ENCODE measurements at regions not wholly inside any gene's neighbourhood (a gene's known extent, or its start where the extent isn't known, plus 50 kb on each side); places are given as distances from the start of the nearest gene placed in this dataset.
"Not testable (repeated sequence)": the region's sequence is repeated elsewhere in the genome, so short reads cannot be mapped to it uniquely, and the experiment has no call there.

- no peak overlapping the region for H3K27ac ChIP-seq (ENCODE audit: low read depth, low read length)
- no peaks in the 10 kb centered on the region for H3K4me1 ChIP-seq (ENCODE audit: control insufficient read depth, insufficient read depth, low read length, unreplicated experiment)
- no peaks in the 10 kb centered on the region for H3K36me3 ChIP-seq (ENCODE audit: insufficient read depth, low read length)
- no peaks in the 10 kb centered on the region for H3K27me3 ChIP-seq (ENCODE audit: insufficient read depth, low read length)
- H3K4me3 ChIP-seq (ENCODE audit: low read depth, low read length) = no peak overlapping the region
- no peaks in the 10 kb centered on the region for H3K79me2 ChIP-seq (ENCODE audit: control insufficient read depth, insufficient read depth, low read length, unreplicated experiment)
- H2AFZ ChIP-seq (ENCODE audit: low read length, unreplicated experiment) = no peak overlapping the region
These were observed 132.9 kb upstream of the LRIG1 start for GRCh38 chr3:66633402-66634381.

- H3K27me3 ChIP-seq (ENCODE audit: insufficient read depth, low read length) = no peaks in the 10 kb centered on the region
- H3K27ac ChIP-seq (ENCODE audit: low read depth, low read length) = no peak overlapping the region
- no peaks in the 10 kb centered on the region for H3K4me1 ChIP-seq (ENCODE audit: control insufficient read depth, insufficient read depth, low read length, unreplicated experiment)
- H2AFZ ChIP-seq (ENCODE audit: low read length, unreplicated experiment) = no peak overlapping the region
- H3K36me3 ChIP-seq (ENCODE audit: insufficient read depth, low read length) = no peaks in the 10 kb centered on the region
- no peaks in the 10 kb centered on the region for H3K79me2 ChIP-seq (ENCODE audit: control insufficient read depth, insufficient read depth, low read length, unreplicated experiment)
- H3K4me3 ChIP-seq (ENCODE audit: low read depth, low read length) = no peak overlapping the region
These were observed 137.9 kb upstream of the LRIG1 start for GRCh38 chr3:66638717-66639116.

- H2AFZ ChIP-seq (ENCODE audit: low read length, unreplicated experiment) = no peak overlapping the region
These were observed 139.1 kb upstream of the LRIG1 start for GRCh38 chr3:66639809-66640356.

GRCh38 chr3:66642019-66642418, 141.2 kb upstream of the LRIG1 start:
- Histone ChIP-seq H3K4me1 (ENCODE audit: control insufficient read depth, insufficient read depth, low read length, unreplicated experiment) (no peaks in the 10 kb centered on the region), H3K79me2 (ENCODE audit: control insufficient read depth, insufficient read depth, low read length, unreplicated experiment) (no peaks in the 10 kb centered on the region), H2AFZ (ENCODE audit: low read length, unreplicated experiment) (no peak overlapping the region), H3K36me3 (ENCODE audit: insufficient read depth, low read length) (no peaks in the 10 kb centered on the region; the same call in 1 of the 2 replicates), H3K27ac (ENCODE audit: low read depth, low read length) (no peak overlapping the region), H3K4me3 (ENCODE audit: low read depth, low read length) (no peak overlapping the region), H3K27me3 (ENCODE audit: insufficient read depth, low read length) (no peaks in the 10 kb centered on the region)

More at GRCh38 chr3:66639809-66640356, 139.1 kb upstream of the LRIG1 start:
- no peaks in the 10 kb centered on the region for H3K27me3 ChIP-seq (ENCODE audit: insufficient read depth, low read length)
- no peak overlapping the region for H3K4me3 ChIP-seq (ENCODE audit: low read depth, low read length)
- no peaks in the 10 kb centered on the region for H3K4me1 ChIP-seq (ENCODE audit: control insufficient read depth, insufficient read depth, low read length, unreplicated experiment)
- H3K36me3 ChIP-seq (ENCODE audit: insufficient read depth, low read length) = no peaks in the 10 kb centered on the region; the same call in 1 of the 2 replicates
- H3K79me2 ChIP-seq (ENCODE audit: control insufficient read depth, insufficient read depth, low read length, unreplicated experiment) = no peaks in the 10 kb centered on the region
- no peak overlapping the region for H3K27ac ChIP-seq (ENCODE audit: low read depth, low read length)

GRCh38 chr3:66642484-66642883, 141.7 kb upstream of the LRIG1 start:
- no peak overlapping the region for H3K4me3 ChIP-seq (ENCODE audit: low read depth, low read length)
- H3K36me3 ChIP-seq (ENCODE audit: insufficient read depth, low read length) = no peaks in the 10 kb centered on the region; the same call in 1 of the 2 replicates
- no peaks in the 10 kb centered on the region for H3K79me2 ChIP-seq (ENCODE audit: control insufficient read depth, insufficient read depth, low read length, unreplicated experiment)
- no peak overlapping the region for H2AFZ ChIP-seq (ENCODE audit: low read length, unreplicated experiment)
- no peaks in the 10 kb centered on the region for H3K27me3 ChIP-seq (ENCODE audit: insufficient read depth, low read length)
- H3K27ac ChIP-seq (ENCODE audit: low read depth, low read length) = no peak overlapping the region
- H3K4me1 ChIP-seq (ENCODE audit: control insufficient read depth, insufficient read depth, low read length, unreplicated experiment) = no peaks in the 10 kb centered on the region

- Histone ChIP-seq H3K27ac (ENCODE audit: low read depth, low read length) (no peak overlapping the region), H3K27me3 (ENCODE audit: insufficient read depth, low read length) (no peaks in the 10 kb centered on the region), H2AFZ (ENCODE audit: low read length, unreplicated experiment) (no peak overlapping the region), H3K79me2 (ENCODE audit: control insufficient read depth, insufficient read depth, low read length, unreplicated experiment) (no peaks in the 10 kb centered on the region), H3K4me3 (ENCODE audit: low read depth, low read length) (no peak overlapping the region), H3K36me3 (ENCODE audit: insufficient read depth, low read length) (no peaks in the 10 kb centered on the region; the same call in 1 of the 2 replicates), H3K4me1 (ENCODE audit: control insufficient read depth, insufficient read depth, low read length, unreplicated experiment) (no peaks in the 10 kb centered on the region)
These were observed 143.7 kb upstream of the LRIG1 start for GRCh38 chr3:66644549-66644948.

- Histone ChIP-seq H2AFZ (ENCODE audit: low read length, unreplicated experiment) (no peak overlapping the region), H3K79me2 (ENCODE audit: control insufficient read depth, insufficient read depth, low read length, unreplicated experiment) (no peaks in the 10 kb centered on the region), H3K36me3 (ENCODE audit: insufficient read depth, low read length) (no peaks in the 10 kb centered on the region; the same call in 1 of the 2 replicates), H3K27me3 (ENCODE audit: insufficient read depth, low read length) (no peaks in the 10 kb centered on the region), H3K4me1 (ENCODE audit: control insufficient read depth, insufficient read depth, low read length, unreplicated experiment) (no peaks in the 10 kb centered on the region), H3K27ac (ENCODE audit: low read depth, low read length) (no peak overlapping the region), H3K4me3 (ENCODE audit: low read depth, low read length) (no peak overlapping the region)
These were observed 148.2 kb upstream of the LRIG1 start for GRCh38 chr3:66648975-66649374.

- H3K4me1 ChIP-seq (ENCODE audit: control insufficient read depth, insufficient read depth, low read length, unreplicated experiment); H2AFZ ChIP-seq (ENCODE audit: low read length, unreplicated experiment); H3K27me3 ChIP-seq (ENCODE audit: insufficient read depth, low read length); H3K27ac ChIP-seq (ENCODE audit: low read depth, low read length); H3K79me2 ChIP-seq (ENCODE audit: control insufficient read depth, insufficient read depth, low read length, unreplicated experiment); H3K36me3 ChIP-seq (ENCODE audit: insufficient read depth, low read length); H3K4me3 ChIP-seq (ENCODE audit: low read depth, low read length): not testable (repeated sequence)
These were observed 150.7 kb upstream of the LRIG1 start for GRCh38 chr3:66651520-66651919.

GRCh38 chr3:66652100-66652499, 151.3 kb upstream of the LRIG1 start:
- H2AFZ ChIP-seq (ENCODE audit: low read length, unreplicated experiment); H3K4me1 ChIP-seq (ENCODE audit: control insufficient read depth, insufficient read depth, low read length, unreplicated experiment); H3K4me3 ChIP-seq (ENCODE audit: low read depth, low read length); H3K36me3 ChIP-seq (ENCODE audit: insufficient read depth, low read length); H3K79me2 ChIP-seq (ENCODE audit: control insufficient read depth, insufficient read depth, low read length, unreplicated experiment); H3K27ac ChIP-seq (ENCODE audit: low read depth, low read length); H3K27me3 ChIP-seq (ENCODE audit: insufficient read depth, low read length): not testable (repeated sequence)

- no peaks in the 10 kb centered on the region for H3K4me1 ChIP-seq (ENCODE audit: control insufficient read depth, insufficient read depth, low read length, unreplicated experiment)
- H3K79me2 ChIP-seq (ENCODE audit: control insufficient read depth, insufficient read depth, low read length, unreplicated experiment) = no peaks in the 10 kb centered on the region
- H3K36me3 ChIP-seq (ENCODE audit: insufficient read depth, low read length) = no peaks in the 10 kb centered on the region
- no peak overlapping the region for H3K27ac ChIP-seq (ENCODE audit: low read depth, low read length)
- H3K27me3 ChIP-seq (ENCODE audit: insufficient read depth, low read length) = no peaks in the 10 kb centered on the region
- H2AFZ ChIP-seq (ENCODE audit: low read length, unreplicated experiment) = no peak overlapping the region
- no peak overlapping the region for H3K4me3 ChIP-seq (ENCODE audit: low read depth, low read length)
These were observed 154.2 kb upstream of the LRIG1 start for GRCh38 chr3:66655044-66655443.

GRCh38 chr3:66655671-66656070, 154.8 kb upstream of the LRIG1 start:
- Histone ChIP-seq H3K79me2 (ENCODE audit: control insufficient read depth, insufficient read depth, low read length, unreplicated experiment) (no peaks in the 10 kb centered on the region), H3K27me3 (ENCODE audit: insufficient read depth, low read length) (no peaks in the 10 kb centered on the region), H3K4me1 (ENCODE audit: control insufficient read depth, insufficient read depth, low read length, unreplicated experiment) (no peaks in the 10 kb centered on the region), H2AFZ (ENCODE audit: low read length, unreplicated experiment) (no peak overlapping the region), H3K36me3 (ENCODE audit: insufficient read depth, low read length) (no peaks in the 10 kb centered on the region), H3K27ac (ENCODE audit: low read depth, low read length) (no peak overlapping the region), H3K4me3 (ENCODE audit: low read depth, low read length) (no peak overlapping the region)

Data from ACC112 (cell line).